K562 (cell line): ENCODE measurements at regions not wholly inside any gene's neighbourhood (a gene's known extent, or its start where the extent isn't known, plus 50 kb on each side); places are given as distances from the start of the nearest gene placed in this dataset.

Source experiments
- ATAC-seq: fragments of 200-7000 bp; cut with Tn5 transposase; 3 replicates; pipeline ENCODE4 v1.9.1; 2020; ENCODE audit warnings: moderate library complexity
- BruUV-seq: library from RNA; stranded (reverse); fragments of 400-500 nt; replicated peaks from 2 replicates; lab custom pipeline; 2021; lab: Mats Ljungman, UMichigan
- CTCF ChIA-PET: fragments of 300-600 bp; formaldehyde crosslinking; extraction: SDS; loops from one replicate; lab custom pipeline; 2021; ENCODE audit warnings: low intra/inter-chr PET ratio; lab: Yijun Ruan, JAX
- POLR2A ChIA-PET: fragments of 300-600, 350-650 bp; sonication (Branson Sonifier 250); formaldehyde crosslinking; extraction: SDS; loops from one replicate; lab custom pipeline; 2021; ENCODE audit warnings: antibody characterized with exemption, inconsistent platforms; lab: Yijun Ruan, JAX
- DNase-seq, 4 experiments: peaks; one replicate each; pipeline versions ENCODE4 v3.0.0 to v3.0.0-alpha.2; 2011 to 2018; ENCODE audit warnings: low spot score in 3 of 4, mixed read lengths in 3 of 4; ENCODE audit errors: extremely low read depth in 1 of 4
- FAIRE-seq: peaks from 2 replicates; lab custom pipeline; 2011; peaks lifted over from hg19 to GRCh38; lab: Jason Lieb, UNC
- H2AFZ ChIP-seq: 2 replicates; pipeline ENCODE4 v1.6.0; 2011; ENCODE audit warnings: low read depth, low read length, control low read depth, inconsistent platforms
- H3K27ac ChIP-seq: fragments of 200-600 bp; 3 replicates; pipeline ENCODE4 v1.8.0; 2011; ENCODE audit warnings: low read depth, mild to moderate bottlenecking, control low read depth, inconsistent platforms, low read length, moderate library complexity, mixed read lengths; ENCODE audit errors: extremely low read depth
- H3K27me3 ChIP-seq, 2 experiments: fragments of 300-600 bp in 1 of 2; 2 replicates in 1 of 2; 3 replicates in 1 of 2; pipeline versions ENCODE4 v1.6.0 to v1.8.0; 2011; ENCODE audit warnings: inconsistent platforms in 2 of 2, low read length in 2 of 2, mild to moderate bottlenecking in 1 of 2, mixed read lengths in 1 of 2, moderate library complexity in 1 of 2; ENCODE audit not compliant: control insufficient read depth in 2 of 2, insufficient read depth in 2 of 2
- H3K36me3 ChIP-seq: fragments of 300-600 bp; 3 replicates; pipeline ENCODE4 v1.8.0; 2011; ENCODE audit warnings: mild to moderate bottlenecking, low read length, inconsistent platforms; ENCODE audit not compliant: control insufficient read depth, insufficient read depth
- H3K4me1 ChIP-seq, 2 experiments: fragments of 200-600 bp in 1 of 2; replicated peaks in 1 of 2; 2 replicates in 1 of 2; 3 replicates in 1 of 2; pipeline versions ENCODE4 v1.5.1 to v1.8.0; 2011; ENCODE audit warnings: inconsistent platforms in 2 of 2, low read length in 2 of 2, mild to moderate bottlenecking in 1 of 2, mixed read lengths in 1 of 2, moderate library complexity in 1 of 2; ENCODE audit not compliant: control insufficient read depth in 2 of 2, insufficient read depth in 2 of 2
- H3K4me2 ChIP-seq: 2 replicates; pipeline ENCODE4 v1.6.1; 2011; ENCODE audit warnings: low read length, control low read depth, inconsistent platforms, mixed read lengths; ENCODE audit not compliant: insufficient read depth
- H3K4me3 ChIP-seq: fragments of 200-600 bp; sonication (generic), shearing (Covaris generic); 2 replicates; pipeline ENCODE4 v1.5.1; 2016; ENCODE audit warnings: control low read depth, inconsistent platforms
- H3K79me2 ChIP-seq: fragments of 200-600 bp; 3 replicates; pipeline ENCODE4 v1.8.0; 2011; ENCODE audit warnings: low read length, inconsistent platforms; ENCODE audit not compliant: control insufficient read depth, insufficient read depth
- H3K9ac ChIP-seq, 2 experiments: 2 replicates each; pipeline versions ENCODE4 v1.6.0 to v1.6.1; 2011; ENCODE audit warnings: low read depth in 2 of 2, low read length in 2 of 2, control low read depth in 1 of 2, inconsistent platforms in 1 of 2, mild to moderate bottlenecking in 1 of 2, mixed read lengths in 1 of 2; ENCODE audit not compliant: insufficient read depth in 1 of 2
- H3K9me1 ChIP-seq: one replicate; pipeline ENCODE4 v1.6.0; 2011; ENCODE audit warnings: inconsistent platforms, mild to moderate bottlenecking, low read length, moderate library complexity; ENCODE audit not compliant: control insufficient read depth, insufficient read depth
- H3K9me3 ChIP-seq: replicated peaks from 2 replicates; pipeline ENCODE4 v1.5.1; 2011; ENCODE audit warnings: low read depth, low read length, inconsistent platforms; ENCODE audit not compliant: control insufficient read depth, insufficient read depth
- H4K20me1 ChIP-seq: replicated peaks from 2 replicates; pipeline ENCODE4 v1.6.1; 2011; ENCODE audit warnings: low read length, inconsistent platforms, mixed read lengths; ENCODE audit not compliant: control insufficient read depth, insufficient read depth
- DDX20 ChIP-seq: fragments of 450-650 bp; IDR thresholded peaks from 2 replicates; pipeline ENCODE4 v1.6.1; 2016; ENCODE audit warnings: missing genetic modification characterization, low read depth, mild to moderate bottlenecking, missing compliant biosample characterization, moderate library complexity
- ERF ChIP-seq: fragments of 450-650 bp; formaldehyde crosslinking; IDR thresholded peaks from 2 replicates; pipeline ENCODE4 v1.4.0; 2020; ENCODE audit warnings: mild to moderate bottlenecking, mixed read lengths
- HNRNPLL ChIP-seq: fragments of 200-400 bp; formaldehyde crosslinking; IDR thresholded peaks from 2 replicates; pipeline ENCODE4 v1.6.1; 2017; ENCODE audit warnings: low read length, low read depth, mild to moderate bottlenecking; ENCODE audit not compliant: poor library complexity, severe bottlenecking
- MTF1 ChIP-seq: fragments of 250-450 bp; sonication (Bioruptor Pico); IDR thresholded peaks from 2 replicates; pipeline ENCODE4 v1.9.0; 2021; ENCODE audit warnings: moderate library complexity, mild to moderate bottlenecking, inconsistent platforms, borderline replicate concordance
- PTBP1 ChIP-seq: fragments of 200-400 bp; formaldehyde crosslinking; IDR thresholded peaks from 2 replicates; pipeline ENCODE4 v1.6.1; 2017; ENCODE audit warnings: low read depth, low read length
- RFX5 ChIP-seq: IDR thresholded peaks from 2 replicates; pipeline ENCODE4 v1.6.1; 2011; ENCODE audit warnings: low read depth, mild to moderate bottlenecking, improper control_type of control experiment, low read length
- RHOXF2B ChIP-seq: fragments of 250-450 bp; sonication (Bioruptor Pico); conservative IDR thresholded peaks from 2 replicates; pipeline ENCODE4 v1.5.1; 2021
- SMARCA4 ChIP-seq: fragments of 450-650 bp; IDR thresholded peaks from 2 replicates; pipeline ENCODE4 v1.6.1; 2016
- STAT5A ChIP-seq: IDR thresholded peaks from 2 replicates; pipeline ENCODE4 v1.6.1; 2012; ENCODE audit warnings: low read length, inconsistent platforms, borderline replicate concordance
- SUPT5H ChIP-seq: fragments of 450-650 bp; IDR thresholded peaks from 2 replicates; pipeline ENCODE4 v1.6.1; 2016
- TAF1 ChIP-seq: IDR thresholded peaks from 2 replicates; pipeline ENCODE4 v1.6.1; 2011; ENCODE audit warnings: mild to moderate bottlenecking, low read length, moderate library complexity; ENCODE audit not compliant: insufficient read depth, control insufficient read depth, severe bottlenecking; ENCODE audit errors: extremely low read depth
- TAF15 ChIP-seq: fragments of 200-400 bp; formaldehyde crosslinking; IDR thresholded peaks from 2 replicates; pipeline ENCODE4 v1.6.1; 2017; ENCODE audit warnings: mild to moderate bottlenecking, low read depth, low read length, moderate library complexity
- TRIM28 ChIP-seq: fragments of 450-650 bp; IDR thresholded peaks from 2 replicates; pipeline ENCODE4 v1.6.1; 2017
- ZFPM2 ChIP-seq: fragments of 250-450 bp; sonication (Bioruptor Pico); IDR thresholded peaks from 2 replicates; pipeline ENCODE4 v1.5.1; 2022; ENCODE audit warnings: mild to moderate bottlenecking
- ZNF140 ChIP-seq: fragments of 250-450 bp; sonication (Bioruptor Pico); IDR thresholded peaks from 2 replicates; pipeline ENCODE4 v1.8.0; 2021; ENCODE audit warnings: moderate library complexity, mild to moderate bottlenecking, inconsistent platforms
- ZNF3 ChIP-seq: fragments of 250-450 bp; sonication (Bioruptor Pico); IDR thresholded peaks from 2 replicates; pipeline ENCODE4 v1.5.0; 2021; ENCODE audit warnings: mild to moderate bottlenecking, moderate library complexity
- ZNF41 ChIP-seq: fragments of 250-450 bp; sonication (Bioruptor Pico); conservative IDR thresholded peaks from 2 replicates; pipeline ENCODE4 v1.4.0; 2020; ENCODE audit warnings: mild to moderate bottlenecking
- ZNF511 ChIP-seq: sonication (generic); formaldehyde crosslinking; IDR thresholded peaks from 2 replicates; pipeline ENCODE4 v1.8.0; 2022; ENCODE audit warnings: mild to moderate bottlenecking, missing genetic modification reagents
- WGBS: fragments of 100-300 bp; shearing (Covaris generic); methylation state at CpG from one replicate; pipeline ENCODE4 v1.1.6; 2016; ENCODE audit warnings: low coverage, mixed read lengths; ENCODE audit not compliant: insufficient coverage; ENCODE audit errors: missing lambda C conversion rate; 5-methylcytosine and 5-hydroxymethylcytosine counted together
- in situ Hi-C: fragments of 300-500 bp; cut with MboI; formaldehyde crosslinking; loops from 4 replicates; pipeline ENCODE4 v1.15.0; 2018; ENCODE audit warnings: inconsistent platforms, mixed read lengths
- intact Hi-C: fragments of 100-400 bp; cut with micrococcal nuclease; formaldehyde crosslinking; loops from 2 replicates; pipeline ENCODE4 v1.14.2; 2022
- TF ChIP-seq, protein P1 (sequence below), 2 experiments: fragments of 450-650 bp; conservative IDR thresholded peaks; 2 replicates each; pipeline ENCODE4 v1.6.1; 2017; ENCODE audit warnings: mild to moderate bottlenecking in 2 of 2, moderate library complexity in 2 of 2

GRCh38 chr15:29452881-29453731, 183.5 kb upstream of the NSMCE3 start:
- BruUV-seq = no TSS peak
- Histone ChIP-seq H2AFZ (no peak overlapping the region), H4K20me1 (no peaks in the 10 kb centered on the region), H3K9me1 (no peaks in the 10 kb centered on the region), H3K36me3 (no peaks in the 10 kb centered on the region), H3K9me3 (no peaks in the 10 kb centered on the region), H3K4me3 (no peak overlapping the region), H3K79me2 (no peaks in the 10 kb centered on the region), H3K4me2 (no peak overlapping the region), H3K27me3 (peaks cover 0 to 16% of the 10 kb centered on the region in 2 experiments; a peak in 1 of 5 replicates), H3K27ac (no peak overlapping the region), H3K4me1 (no peaks in the 10 kb centered on the region), H3K9ac (no peak overlapping the region)
- ChIA-PET CTCF (no interaction called here), POLR2A (no interaction called here)
- in situ Hi-C loops (no loop called here), intact Hi-C loops (no loop called here)
- DNase-seq = no peak
- FAIRE-seq = no peak
- no peak for ATAC-seq
- WGBS = 0% methylated on average over 16 of the region's 16 CpGs
- no peak for TF ChIP-seq ZNF41 (CRISPR knock-in tag)
- no peak for TF ChIP-seq ZNF511 (CRISPR knock-in tag)
- TF ChIP-seq TRIM28 = no peak
- TF ChIP-seq PTBP1 = no peak
- no peak for TF ChIP-seq SUPT5H
- TF ChIP-seq STAT5A = no peak
- no peak for TF ChIP-seq TAF1
- no peak for TF ChIP-seq RFX5
- no peak for TF ChIP-seq ZNF140 (CRISPR knock-in tag)
- no peak for TF ChIP-seq SMARCA4
- TF ChIP-seq, protein P1, sequence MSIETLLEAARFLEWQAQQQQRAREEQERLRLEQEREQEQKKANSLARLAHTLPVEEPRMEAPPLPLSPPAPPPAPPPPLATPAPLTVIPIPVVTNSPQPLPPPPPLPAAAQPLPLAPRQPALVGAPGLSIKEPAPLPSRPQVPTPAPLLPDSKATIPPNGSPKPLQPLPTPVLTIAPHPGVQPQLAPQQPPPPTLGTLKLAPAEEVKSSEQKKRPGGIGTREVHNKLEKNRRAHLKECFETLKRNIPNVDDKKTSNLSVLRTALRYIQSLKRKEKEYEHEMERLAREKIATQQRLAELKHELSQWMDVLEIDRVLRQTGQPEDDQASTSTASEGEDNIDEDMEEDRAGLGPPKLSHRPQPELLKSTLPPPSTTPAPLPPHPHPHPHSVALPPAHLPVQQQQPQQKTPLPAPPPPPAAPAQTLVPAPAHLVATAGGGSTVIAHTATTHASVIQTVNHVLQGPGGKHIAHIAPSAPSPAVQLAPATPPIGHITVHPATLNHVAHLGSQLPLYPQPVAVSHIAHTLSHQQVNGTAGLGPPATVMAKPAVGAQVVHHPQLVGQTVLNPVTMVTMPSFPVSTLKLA (conservative IDR thresholded peaks at IDR 0.05) = no peak
- no peak for TF ChIP-seq TAF15
- no peak for TF ChIP-seq ZNF3 (CRISPR knock-in tag)
- TF ChIP-seq MTF1 (CRISPR knock-in tag) = no peak
- TF ChIP-seq ERF (CRISPR knock-in tag) = no peak
- no peak for TF ChIP-seq HNRNPLL
- no peak for TF ChIP-seq DDX20 (tag)
- no peak for TF ChIP-seq ZFPM2 (CRISPR knock-in tag)
- no peak for TF ChIP-seq RHOXF2B (CRISPR knock-in tag)
